Endothelial cell of umbilical vein (primary cell): ENCODE measurements at regions not wholly inside any gene's neighbourhood (a gene's known extent, or its start where the extent isn't known, plus 50 kb on each side); places are given as distances from the start of the nearest gene placed in this dataset.

ENCODE experiments used
- BruUV-seq: library from RNA; stranded (reverse); fragments of 400-500 nt; replicated peaks from 2 replicates; lab custom pipeline; 2021; lab: Mats Ljungman, UMichigan
- CTCF ChIA-PET: fragments of 300-600, 350-600 bp; sonication (Branson Sonifier 250); formaldehyde crosslinking; loops from one replicate; lab custom pipeline; 2021; ENCODE audit warnings: antibody characterized with exemption, inconsistent platforms; lab: Charles Lee
- POLR2A ChIA-PET: fragments of 300-600, 350-600 bp; sonication (Branson Sonifier 250); formaldehyde crosslinking; loops from one replicate; lab custom pipeline; 2021; ENCODE audit warnings: antibody characterized with exemption, inconsistent platforms; lab: Charles Lee
- DNase-seq: peaks from one replicate; pipeline ENCODE4 v3.0.0-alpha.2; 2011; ENCODE audit warnings: low read depth, low spot score
- FAIRE-seq: peaks from 2 replicates; lab custom pipeline; 2011; peaks lifted over from hg19 to GRCh38; lab: Jason Lieb, UNC
- H2AFZ ChIP-seq: 2 replicates; pipeline ENCODE4 v1.6.0; 2012; ENCODE audit warnings: low read depth, low read length, control low read depth, inconsistent platforms
- H3K27ac ChIP-seq: 2 replicates; pipeline ENCODE4 v1.5.1; 2011; ENCODE audit warnings: low read depth, mild to moderate bottlenecking, control low read depth, low read length, moderate library complexity; ENCODE audit not compliant: insufficient read depth
- H3K27me3 ChIP-seq, 2 experiments: 2 replicates each; pipeline versions ENCODE4 v1.6.0 to v1.6.1; 2011; ENCODE audit warnings: low read length in 2 of 2, mixed read lengths in 1 of 2; ENCODE audit not compliant: control insufficient read depth in 2 of 2, insufficient read depth in 2 of 2
- H3K36me3 ChIP-seq, 2 experiments: 2 replicates in 1 of 2; 3 replicates in 1 of 2; pipeline ENCODE4 v1.5.1; 2011; ENCODE audit warnings: low read length in 2 of 2, mild to moderate bottlenecking in 1 of 2, moderate library complexity in 1 of 2; ENCODE audit not compliant: control insufficient read depth in 2 of 2, insufficient read depth in 2 of 2; ENCODE audit errors: extremely low read depth in 1 of 2
- H3K4me1 ChIP-seq: 3 replicates; pipeline ENCODE4 v1.5.1; 2011; ENCODE audit warnings: mild to moderate bottlenecking, low read length; ENCODE audit not compliant: control insufficient read depth, insufficient read depth; ENCODE audit errors: extremely low read depth
- H3K4me2 ChIP-seq: 2 replicates; pipeline ENCODE4 v1.6.1; 2011; ENCODE audit warnings: low read length, control low read depth, mixed read lengths; ENCODE audit not compliant: insufficient read depth
- H3K4me3 ChIP-seq, 3 experiments: fragments of 200-600 bp in 1 of 3; sonication (generic), shearing (Covaris generic) in 1 of 3; replicated peaks in 1 of 3; 2 replicates each; pipeline ENCODE4 v1.5.1; 2011 to 2016; ENCODE audit warnings: control low read depth in 3 of 3, low read length in 3 of 3, mild to moderate bottlenecking in 2 of 3, inconsistent platforms in 1 of 3, low read depth in 1 of 3, moderate library complexity in 1 of 3; ENCODE audit not compliant: insufficient read depth in 1 of 3
- H3K79me2 ChIP-seq: 2 replicates; pipeline ENCODE4 v1.6.0; 2012; ENCODE audit warnings: low read length, inconsistent platforms; ENCODE audit not compliant: control insufficient read depth, insufficient read depth
- H3K9ac ChIP-seq: replicated peaks from 2 replicates; pipeline ENCODE3; 2011; ENCODE audit warnings: low read length, control low read depth; ENCODE audit not compliant: insufficient read depth; ENCODE audit errors: extremely low read depth
- H3K9me1 ChIP-seq: replicated peaks from 3 replicates; pipeline ENCODE4 v1.6.0; 2011; ENCODE audit warnings: mild to moderate bottlenecking, low read length; ENCODE audit not compliant: control insufficient read depth, insufficient read depth; ENCODE audit errors: extremely low read depth
- H3K9me3 ChIP-seq: replicated peaks from 2 replicates; pipeline ENCODE4 v1.5.1; 2012; ENCODE audit warnings: low read length, inconsistent platforms; ENCODE audit not compliant: control insufficient read depth, insufficient read depth
- H4K20me1 ChIP-seq: replicated peaks from 2 replicates; pipeline ENCODE3; 2011; ENCODE audit warnings: mild to moderate bottlenecking, low read length; ENCODE audit not compliant: control insufficient read depth, insufficient read depth; ENCODE audit errors: extremely low read depth
- EZH2 ChIP-seq: IDR thresholded peaks from 2 replicates; pipeline ENCODE4 v1.6.1; 2012; ENCODE audit warnings: borderline replicate concordance, low read depth, mild to moderate bottlenecking, moderate library complexity, low read length, inconsistent platforms; ENCODE audit not compliant: severe bottlenecking
- FOS ChIP-seq: IDR thresholded peaks from 2 replicates; pipeline ENCODE4 v1.6.1; 2011; ENCODE audit warnings: mild to moderate bottlenecking, low read length, moderate library complexity, borderline replicate concordance; ENCODE audit not compliant: insufficient read depth
- GATA2 ChIP-seq: IDR thresholded peaks from 2 replicates; pipeline ENCODE4 v1.7.0; 2011; ENCODE audit warnings: low read depth, mild to moderate bottlenecking, moderate library complexity, mixed read lengths, low read length; ENCODE audit not compliant: insufficient read length, insufficient read depth
- JUN ChIP-seq: IDR thresholded peaks from 2 replicates; pipeline ENCODE4 v1.6.1; 2011; ENCODE audit warnings: borderline replicate concordance, low read depth; ENCODE audit not compliant: insufficient read length, insufficient read depth
- MYC ChIP-seq: IDR thresholded peaks from one replicate; pipeline ENCODE4 v1.6.1; 2011; ENCODE audit warnings: mild to moderate bottlenecking, low read depth, low read length
- POLR2A ChIP-seq: IDR thresholded peaks from 2 replicates; pipeline ENCODE4 v1.6.1; 2012; ENCODE audit warnings: low read depth, mild to moderate bottlenecking, control low read depth, low read length
- POLR2AphosphoS5 ChIP-seq: IDR thresholded peaks from 2 replicates; pipeline ENCODE4 v1.6.1; 2012; ENCODE audit warnings: low read depth, mild to moderate bottlenecking, control low read depth, low read length, moderate library complexity; ENCODE audit not compliant: insufficient read depth
- dilution Hi-C: fragments of 300-500 bp; cut with MboI; formaldehyde crosslinking; loops from one replicate; pipeline ENCODE4 v1.15.0; 2019; ENCODE audit warnings: low sequenced_read_pairs; ENCODE audit not compliant: extremely low pct_ligation_motif_present
- intact Hi-C: fragments of 100-400 bp; cut with micrococcal nuclease; formaldehyde crosslinking; loops from one replicate; pipeline ENCODE4 v1.10.0; 2022
- TF ChIP-seq, protein P1 (sequence below): IDR thresholded peaks from 2 replicates; pipeline ENCODE4 v1.6.1; 2011; ENCODE audit not compliant: insufficient read depth, insufficient read length
- TF ChIP-seq, protein P2 (sequence below), 2 donors: IDR thresholded peaks; 1 replicate in 1 of 2; 2 replicates in 1 of 2; pipeline ENCODE4 v1.5.1; 2011; ENCODE audit warnings: low read length in 2 of 2, mild to moderate bottlenecking in 2 of 2, moderate library complexity in 2 of 2, control low read depth in 1 of 2, inconsistent platforms in 1 of 2, low read depth in 1 of 2; ENCODE audit not compliant: insufficient read depth in 1 of 2; ENCODE audit errors: extremely low read depth in 1 of 2

DNA sequence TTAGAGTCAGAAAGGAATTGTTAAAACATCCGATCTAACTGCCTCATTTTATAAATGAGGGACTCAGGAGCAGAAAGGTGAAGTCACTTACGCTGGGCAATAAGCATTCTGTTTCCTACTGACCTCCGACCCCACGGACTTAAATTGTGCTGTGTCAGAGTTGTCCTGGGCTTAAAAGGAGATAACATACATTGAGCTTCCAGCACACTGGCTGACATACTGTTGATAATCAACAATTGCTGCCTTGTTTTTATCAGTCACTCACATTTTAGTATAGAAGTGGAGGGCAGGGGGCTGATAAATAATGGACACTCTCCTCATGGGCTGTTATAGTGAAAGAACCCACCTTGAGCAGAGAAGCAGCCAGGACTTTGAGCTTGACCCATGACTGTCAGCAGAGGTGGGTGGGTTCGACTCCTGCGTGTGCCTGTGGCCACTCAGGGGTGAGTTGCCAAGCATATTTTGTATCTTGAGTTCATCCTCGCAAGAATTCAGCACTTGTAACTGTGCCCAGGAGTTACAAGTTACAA is 166.5 kb upstream of the JARID2 start:
- no peak overlapping the region for H3K4me3 ChIP-seq
- no TSS peak for BruUV-seq

More for the DNA sequence above, 166.5 kb upstream of the JARID2 start:
- dilution Hi-C loops, result no loop called here
- FAIRE-seq, result no peak
- no peaks in the 10 kb centered on the region for H3K27me3 ChIP-seq
- no peak overlapping the region for H3K27ac ChIP-seq
- intact Hi-C loops, result no loop called here
- no peaks in the 10 kb centered on the region for H3K79me2 ChIP-seq
- CTCF ChIA-PET, result no interaction called here
- H4K20me1 ChIP-seq, result no peaks in the 10 kb centered on the region
- no peak overlapping the region for H2AFZ ChIP-seq
- TF ChIP-seq JUN, result no peak
- TF ChIP-seq, protein P1, sequence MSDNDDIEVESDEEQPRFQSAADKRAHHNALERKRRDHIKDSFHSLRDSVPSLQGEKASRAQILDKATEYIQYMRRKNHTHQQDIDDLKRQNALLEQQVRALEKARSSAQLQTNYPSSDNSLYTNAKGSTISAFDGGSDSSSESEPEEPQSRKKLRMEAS, result no peak
- no peak for TF ChIP-seq MYC
- TF ChIP-seq POLR2AphosphoS5, result no peak
- TF ChIP-seq, protein P2, sequence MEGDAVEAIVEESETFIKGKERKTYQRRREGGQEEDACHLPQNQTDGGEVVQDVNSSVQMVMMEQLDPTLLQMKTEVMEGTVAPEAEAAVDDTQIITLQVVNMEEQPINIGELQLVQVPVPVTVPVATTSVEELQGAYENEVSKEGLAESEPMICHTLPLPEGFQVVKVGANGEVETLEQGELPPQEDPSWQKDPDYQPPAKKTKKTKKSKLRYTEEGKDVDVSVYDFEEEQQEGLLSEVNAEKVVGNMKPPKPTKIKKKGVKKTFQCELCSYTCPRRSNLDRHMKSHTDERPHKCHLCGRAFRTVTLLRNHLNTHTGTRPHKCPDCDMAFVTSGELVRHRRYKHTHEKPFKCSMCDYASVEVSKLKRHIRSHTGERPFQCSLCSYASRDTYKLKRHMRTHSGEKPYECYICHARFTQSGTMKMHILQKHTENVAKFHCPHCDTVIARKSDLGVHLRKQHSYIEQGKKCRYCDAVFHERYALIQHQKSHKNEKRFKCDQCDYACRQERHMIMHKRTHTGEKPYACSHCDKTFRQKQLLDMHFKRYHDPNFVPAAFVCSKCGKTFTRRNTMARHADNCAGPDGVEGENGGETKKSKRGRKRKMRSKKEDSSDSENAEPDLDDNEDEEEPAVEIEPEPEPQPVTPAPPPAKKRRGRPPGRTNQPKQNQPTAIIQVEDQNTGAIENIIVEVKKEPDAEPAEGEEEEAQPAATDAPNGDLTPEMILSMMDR (IDR thresholded peaks at IDR 0.05; ENCODE audit: extremely low read depth in 1 of 2, insufficient read depth in 1 of 2, low read depth in 1 of 2, low read length in 2 of 2), result no peak
- TF ChIP-seq FOS, result no peak
- TF ChIP-seq GATA2, result no peak
- no peak for TF ChIP-seq EZH2
- no peak for TF ChIP-seq POLR2A
- DNase-seq, result no peak
- H3K9me1 ChIP-seq, result no peaks in the 10 kb centered on the region
- H3K9ac ChIP-seq, result no peak overlapping the region
- H3K4me2 ChIP-seq, result no peak overlapping the region
- POLR2A ChIA-PET, result no interaction called here
- no peaks in the 10 kb centered on the region for H3K9me3 ChIP-seq
- H3K4me1 ChIP-seq, result no peaks in the 10 kb centered on the region
- H3K36me3 ChIP-seq, result no peaks in the 10 kb centered on the region
